ENCODE measurements at regions not wholly inside any gene's neighbourhood (a gene's known extent, or its start where the extent isn't known, plus 50 kb on each side); places are given as distances from the start of the nearest gene placed in this dataset.

DNA sequence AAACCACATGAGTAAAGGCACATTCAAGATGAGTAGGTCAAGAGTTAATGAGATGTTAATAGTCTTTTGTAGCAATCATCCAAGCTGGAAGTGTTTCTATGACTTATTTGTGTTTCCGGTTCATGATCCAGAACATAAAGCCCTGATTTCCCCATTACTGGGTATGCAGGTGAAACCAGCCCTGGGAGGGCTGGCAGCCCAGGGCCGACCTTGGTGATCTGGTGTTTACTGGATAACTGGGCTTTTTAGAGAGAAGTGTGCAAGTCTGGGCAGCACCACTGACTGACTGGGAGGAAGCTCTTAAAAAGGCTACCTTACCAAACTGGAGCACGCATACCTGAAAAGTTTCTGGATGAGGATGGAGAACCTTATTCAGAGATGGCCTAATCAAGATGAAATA is 431.6 kb upstream of the VRK2 start:
- TF ChIP-seq, protein P1, sequence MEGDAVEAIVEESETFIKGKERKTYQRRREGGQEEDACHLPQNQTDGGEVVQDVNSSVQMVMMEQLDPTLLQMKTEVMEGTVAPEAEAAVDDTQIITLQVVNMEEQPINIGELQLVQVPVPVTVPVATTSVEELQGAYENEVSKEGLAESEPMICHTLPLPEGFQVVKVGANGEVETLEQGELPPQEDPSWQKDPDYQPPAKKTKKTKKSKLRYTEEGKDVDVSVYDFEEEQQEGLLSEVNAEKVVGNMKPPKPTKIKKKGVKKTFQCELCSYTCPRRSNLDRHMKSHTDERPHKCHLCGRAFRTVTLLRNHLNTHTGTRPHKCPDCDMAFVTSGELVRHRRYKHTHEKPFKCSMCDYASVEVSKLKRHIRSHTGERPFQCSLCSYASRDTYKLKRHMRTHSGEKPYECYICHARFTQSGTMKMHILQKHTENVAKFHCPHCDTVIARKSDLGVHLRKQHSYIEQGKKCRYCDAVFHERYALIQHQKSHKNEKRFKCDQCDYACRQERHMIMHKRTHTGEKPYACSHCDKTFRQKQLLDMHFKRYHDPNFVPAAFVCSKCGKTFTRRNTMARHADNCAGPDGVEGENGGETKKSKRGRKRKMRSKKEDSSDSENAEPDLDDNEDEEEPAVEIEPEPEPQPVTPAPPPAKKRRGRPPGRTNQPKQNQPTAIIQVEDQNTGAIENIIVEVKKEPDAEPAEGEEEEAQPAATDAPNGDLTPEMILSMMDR (IDR thresholded peaks at IDR 0.05): no peak
- no peak for TF ChIP-seq POLR2A (IDR thresholded peaks at IDR 0.05)
